HCT116 (cell line): ENCODE measurements at regions not wholly inside any gene's neighbourhood (a gene's known extent, or its start where the extent isn't known, plus 50 kb on each side); places are given as distances from the start of the nearest gene placed in this dataset.

Experiments used
- ATAC-seq: fragments of 200-7000 bp; cut with Tn5 transposase; 2 replicates; pipeline ENCODE4 v1.9.1; 2020; ENCODE audit warnings: mild to moderate bottlenecking, moderate library complexity
- BruUV-seq: library from RNA; stranded (reverse); fragments of 400-500 nt; replicated peaks from 2 replicates; lab custom pipeline; 2021; lab: Mats Ljungman, UMichigan
- CTCF ChIA-PET: fragments of 300-600 bp; sonication (Branson Sonifier 250); formaldehyde crosslinking; loops from one replicate; lab custom pipeline; 2021; ENCODE audit warnings: antibody characterized with exemption; lab: Charles Lee
- POLR2A ChIA-PET: fragments of 300-600, 350-600 bp; sonication (Branson Sonifier 250); formaldehyde crosslinking; loops from one replicate; lab custom pipeline; 2021; ENCODE audit warnings: antibody characterized with exemption; lab: Charles Lee
- RAD21 ChIA-PET, 2 experiments: fragments of 300-600 bp; sonication (Branson Sonifier 250); formaldehyde crosslinking; loops; one replicate each; lab custom pipeline; 2023; ENCODE audit warnings: low total read pairs in 2 of 2; ENCODE audit not compliant: uncharacterized antibody in 2 of 2, unreplicated experiment in 2 of 2, low non-redundant PET in 1 of 2; lab: Charles Lee
- DNase-seq: peaks from one replicate; pipeline ENCODE4 v3.0.0-alpha.2; 2010; ENCODE audit warnings: low read depth, low spot score
- H2AFZ ChIP-seq: fragments of 200-600 bp; shearing (Covaris generic), sonication (generic); 2 replicates; pipeline ENCODE4 v1.6.1; 2017; ENCODE audit warnings: low read depth, mixed run types, mixed read lengths, antibody characterized with exemption, low read length; ENCODE audit not compliant: poor library complexity, severe bottlenecking
- H3K27ac ChIP-seq: 2 replicates; pipeline ENCODE4 v1.5.1; 2012; ENCODE audit warnings: low read depth, low read length
- H3K27me3 ChIP-seq: fragments of 200-600 bp; sonication (generic); 2 replicates; pipeline ENCODE4 v1.6.1; 2016; ENCODE audit warnings: mixed run types, low read length, mixed read lengths; ENCODE audit not compliant: insufficient read depth
- H3K36me3 ChIP-seq, 2 experiments: fragments of 200-500 bp in 1 of 2; fragments of 200-600 bp in 1 of 2; sonication (Bioruptor generic) in 1 of 2; sonication (generic) in 1 of 2; 2 replicates each; pipeline versions ENCODE4 v1.5.1 to v1.6.1; 2014 to 2016; ENCODE audit warnings: low read length in 2 of 2, inconsistent platforms in 1 of 2, mixed read lengths in 1 of 2, mixed run types in 1 of 2; ENCODE audit not compliant: insufficient read depth in 2 of 2, control insufficient read depth in 1 of 2
- H3K4me1 ChIP-seq, 2 experiments: fragments of 200-600 bp in 1 of 2; sonication (generic) in 1 of 2; 2 replicates each; pipeline versions ENCODE4 v1.5.1 to v1.6.1; 2012 to 2017; ENCODE audit warnings: low read length in 2 of 2, inconsistent platforms in 1 of 2, mild to moderate bottlenecking in 1 of 2, mixed read lengths in 1 of 2, mixed run types in 1 of 2, moderate library complexity in 1 of 2; ENCODE audit not compliant: insufficient read depth in 2 of 2, control insufficient read depth in 1 of 2
- H3K4me2 ChIP-seq: fragments of 200-600 bp; sonication (generic); 2 replicates; pipeline ENCODE4 v1.6.1; 2017; ENCODE audit warnings: mixed run types, low read length, mixed read lengths
- H3K4me3 ChIP-seq, 2 experiments: fragments of 200-600 bp in 1 of 2; sonication (generic) in 1 of 2; replicated peaks in 1 of 2; 2 replicates each; pipeline ENCODE4 v1.5.1; 2011 to 2016; ENCODE audit warnings: low read length in 2 of 2, control low read depth in 1 of 2, low read depth in 1 of 2, mild to moderate bottlenecking in 1 of 2, mixed read lengths in 1 of 2, mixed run types in 1 of 2
- H3K79me2 ChIP-seq: fragments of 200-600 bp; sonication (generic); 2 replicates; pipeline ENCODE4 v1.6.1; 2017; ENCODE audit warnings: mild to moderate bottlenecking, mixed run types, low read length, moderate library complexity, mixed read lengths; ENCODE audit not compliant: insufficient read depth
- H3K9ac ChIP-seq: fragments of 200-600 bp; sonication (generic); 2 replicates; pipeline ENCODE4 v1.6.1; 2016; ENCODE audit warnings: low read length, mixed read lengths
- H3K9me2 ChIP-seq: fragments of 200-600 bp; sonication (generic), shearing (Covaris generic); 2 replicates; pipeline ENCODE4 v1.6.1; 2017; ENCODE audit warnings: mixed run types, mild to moderate bottlenecking, moderate library complexity; ENCODE audit not compliant: insufficient read depth
- H3K9me3 ChIP-seq, 2 experiments: fragments of 200-500 bp in 1 of 2; fragments of 200-600 bp in 1 of 2; sonication (Bioruptor generic) in 1 of 2; sonication (generic) in 1 of 2; 2 replicates each; pipeline ENCODE4 v1.6.1; 2014 to 2017; ENCODE audit warnings: low read length in 2 of 2, mixed read lengths in 2 of 2, inconsistent platforms in 1 of 2, low read depth in 1 of 2, mild to moderate bottlenecking in 1 of 2, mixed run types in 1 of 2, moderate library complexity in 1 of 2; ENCODE audit not compliant: control insufficient read depth in 1 of 2, insufficient read depth in 1 of 2
- H4K20me1 ChIP-seq: fragments of 200-600 bp; sonication (generic), shearing (Covaris generic); 2 replicates; pipeline ENCODE4 v1.6.1; 2017; ENCODE audit warnings: mixed run types, mild to moderate bottlenecking, moderate library complexity; ENCODE audit not compliant: insufficient read depth
- CTCF ChIP-seq, 3 experiments: fragments of 200-600 bp in 1 of 3; sonication (generic) in 1 of 3; IDR thresholded peaks in 2 of 3; conservative IDR thresholded peaks in 1 of 3; 2 replicates each; pipeline ENCODE4 v1.5.1; 2012 to 2017; ENCODE audit warnings: low read depth in 2 of 3, low read length in 2 of 3, antibody characterized with exemption in 1 of 3, borderline replicate concordance in 1 of 3, control low read depth in 1 of 3, mild to moderate bottlenecking in 1 of 3, mixed read lengths in 1 of 3, mixed run types in 1 of 3, moderate library complexity in 1 of 3; ENCODE audit not compliant: insufficient read depth in 1 of 3
- EGR1 ChIP-seq: IDR thresholded peaks from 2 replicates; pipeline ENCODE4 v1.6.1; 2012; ENCODE audit warnings: low read depth
- EZH2 ChIP-seq: fragments of 200-600 bp; sonication (generic); IDR thresholded peaks from 2 replicates; pipeline ENCODE4 v1.6.1; 2017; ENCODE audit warnings: antibody characterized with exemption, mixed run types
- EZH2phosphoT487 ChIP-seq: fragments of 200-600 bp; IDR thresholded peaks from 2 replicates; pipeline ENCODE4 v1.6.1; 2018; ENCODE audit warnings: antibody characterized with exemption, borderline replicate concordance
- MAX ChIP-seq: IDR thresholded peaks from 2 replicates; pipeline ENCODE4 v1.6.1; 2012
- POLR2A ChIP-seq: IDR thresholded peaks from 2 replicates; pipeline ENCODE4 v1.7.0; 2011; ENCODE audit warnings: borderline replicate concordance; ENCODE audit not compliant: insufficient read depth, insufficient read length; ENCODE audit errors: extremely low read depth
- SIN3A ChIP-seq: IDR thresholded peaks from 2 replicates; pipeline ENCODE4 v1.6.1; 2012; ENCODE audit warnings: low read depth
- TCF7L2 ChIP-seq: IDR thresholded peaks from 2 replicates; pipeline ENCODE4 v1.7.0; 2011; ENCODE audit warnings: borderline replicate concordance, inconsistent platforms; ENCODE audit not compliant: insufficient read depth, insufficient read length; ENCODE audit errors: extremely low read depth
- YY1 ChIP-seq: IDR thresholded peaks from 2 replicates; pipeline ENCODE4 v1.6.1; 2011; ENCODE audit warnings: low read length, low read depth, moderate library complexity, mild to moderate bottlenecking; ENCODE audit not compliant: insufficient replicate concordance; ENCODE audit errors: extremely low read depth
- ZNF274 ChIP-seq: fragments of 200-500 bp; sonication (Bioruptor generic); IDR thresholded peaks from 2 replicates; pipeline ENCODE4 v1.6.1; 2014; ENCODE audit warnings: mild to moderate bottlenecking, low read depth, low read length, inconsistent platforms
- intact Hi-C: fragments of 100-400 bp; cut with micrococcal nuclease; formaldehyde crosslinking; loops from 2 replicates; pipeline ENCODE4 v1.10.0; 2022

GRCh38 chr6:103175056-103175455, 1684.7 kb downstream of the HACE1 start (continued):
- no peak for TF ChIP-seq CTCF (IDR thresholded peaks at IDR 0.05 in 2 of 3, conservative IDR thresholded peaks at IDR 0.05 in 1 of 3; ENCODE audit: borderline replicate concordance in 1 of 3, insufficient read depth in 1 of 3, low read depth in 2 of 3, low read length in 2 of 3)
- TF ChIP-seq YY1: no peak
- no peak for TF ChIP-seq EGR1

- no peak overlapping the region for H3K27ac ChIP-seq
- H3K79me2 ChIP-seq: no peaks in the 10 kb centered on the region
- RAD21 ChIA-PET: no interaction called here
- ATAC-seq: no peak
- no peak overlapping the region for H3K9ac ChIP-seq
- H3K9me3 ChIP-seq: no peaks in the 10 kb centered on the region
- POLR2A ChIA-PET: no interaction called here
- H3K9me2 ChIP-seq: 0 out of 2 replicates have a peak, but pooled peaks cover 5% of the 10 kb centered on the region
- no peak overlapping the region for H3K4me3 ChIP-seq
- H2AFZ ChIP-seq: no peak overlapping the region
- no peaks in the 10 kb centered on the region for H3K27me3 ChIP-seq
- H3K36me3 ChIP-seq: no peaks in the 10 kb centered on the region
- TF ChIP-seq EZH2 (no peak), TCF7L2 (no peak), CTCF (IDR thresholded peaks at IDR 0.05 in 2 of 3, conservative IDR thresholded peaks at IDR 0.05 in 1 of 3; ENCODE audit: borderline replicate concordance in 1 of 3, insufficient read depth in 1 of 3, low read depth in 2 of 3, low read length in 2 of 3) (no peak), MAX (no peak), SIN3A (no peak), ZNF274 (no peak), POLR2A (no peak), EZH2phosphoT487 (no peak)
- BruUV-seq: no TSS peak
- H3K4me2 ChIP-seq: no peak overlapping the region
- CTCF ChIA-PET: no interaction called here
- no peaks in the 10 kb centered on the region for H3K4me1 ChIP-seq
- intact Hi-C loops: no loop called here
- DNase-seq: no peak
- H4K20me1 ChIP-seq: no peaks in the 10 kb centered on the region
Observed at GRCh38 chr6:103167345-103168071, 1692.2 kb downstream of the HACE1 start.
